ENCODE measurements at regions not wholly inside any gene's neighbourhood (a gene's known extent, or its start where the extent isn't known, plus 50 kb on each side); places are given as distances from the start of the nearest gene placed in this dataset.
"Not testable (repeated sequence)": the region's sequence is repeated elsewhere in the genome, so short reads cannot be mapped to it uniquely, and the experiment has no call there.

- in situ Hi-C loops (cut with HindIII; ENCODE audit: low sequenced_read_pairs): loop anchor here (5.0 to 25.0 kb wide), 2 partner anchors 69 to 159 kb away; partner anchors contain the start of genes MECR and PTPRU
- DNase-seq (ENCODE audit: low spot score): peak; percentile 79
Observed at GRCh38 chr1:29396438-29397255, 160.3 kb downstream of the PTPRU start.

- in situ Hi-C loops (cut with HindIII; ENCODE audit: low sequenced_read_pairs): loop anchor here (5.0 to 25.0 kb wide), 2 partner anchors 69 to 159 kb away; partner anchors contain the start of genes MECR and PTPRU
- DNase-seq (ENCODE audit: low spot score): no peak
Observed at GRCh38 chr1:29395736-29396437, 159.6 kb downstream of the PTPRU start.

- in situ Hi-C loops (cut with HindIII; ENCODE audit: low sequenced_read_pairs): loop anchor here (5.0 to 25.0 kb wide), 2 partner anchors 67 to 157 kb away; partner anchors contain the start of genes MECR and PTPRU
- no peak for DNase-seq (ENCODE audit: low spot score)
Observed at GRCh38 chr1:29394521-29395225, 158.4 kb downstream of the PTPRU start.

GRCh38 chr1:29393451-29393826, 157.1 kb downstream of the PTPRU start:
- no peak for DNase-seq (ENCODE audit: low spot score)
- in situ Hi-C loops (cut with HindIII; ENCODE audit: low sequenced_read_pairs): loop anchor here (25.0 kb wide), 1 partner anchor 156 kb away; the partner anchor contains the start of genes MECR and PTPRU

GRCh38 chr1:29392486-29393450, 156.4 kb downstream of the PTPRU start:
- no peak for DNase-seq (ENCODE audit: low spot score)
- in situ Hi-C loops (cut with HindIII; ENCODE audit: low sequenced_read_pairs): loop anchor here (25.0 kb wide), 1 partner anchor 155 kb away; the partner anchor contains the start of genes MECR and PTPRU

GRCh38 chr1:29392036-29392435, 155.7 kb downstream of the PTPRU start:
- in situ Hi-C loops (cut with HindIII; ENCODE audit: low sequenced_read_pairs): loop anchor here (25.0 kb wide), 1 partner anchor 155 kb away; the partner anchor contains the start of genes MECR and PTPRU
- no peak for DNase-seq (ENCODE audit: low spot score)

- in situ Hi-C loops (cut with HindIII; ENCODE audit: low sequenced_read_pairs): loop anchor here (25.0 kb wide), 1 partner anchor 154 kb away; the partner anchor contains the start of genes MECR and PTPRU
- DNase-seq (ENCODE audit: low spot score): no peak
Observed at GRCh38 chr1:29391362-29391880, 155.1 kb downstream of the PTPRU start.

- in situ Hi-C loops (cut with HindIII; ENCODE audit: low sequenced_read_pairs): loop anchor here (25.0 kb wide), 1 partner anchor 153 kb away; the partner anchor contains the start of genes MECR and PTPRU
- no peak for DNase-seq (ENCODE audit: low spot score)
Observed at GRCh38 chr1:29390491-29391361, 154.4 kb downstream of the PTPRU start.

GRCh38 chr1:29390075-29390474, 153.8 kb downstream of the PTPRU start:
- DNase-seq (ENCODE audit: low spot score): no peak
- in situ Hi-C loops (cut with HindIII; ENCODE audit: low sequenced_read_pairs): loop anchor here (25.0 kb wide), 1 partner anchor 153 kb away; the partner anchor contains the start of genes MECR and PTPRU

GRCh38 chr1:29389533-29390041, 153.3 kb downstream of the PTPRU start:
- in situ Hi-C loops (cut with HindIII; ENCODE audit: low sequenced_read_pairs): loop anchor here (25.0 kb wide), 1 partner anchor 152 kb away; the partner anchor contains the start of genes MECR and PTPRU
- DNase-seq (ENCODE audit: low spot score): no peak

- in situ Hi-C loops (cut with HindIII; ENCODE audit: low sequenced_read_pairs): loop anchor here (25.0 kb wide), 1 partner anchor 152 kb away; the partner anchor contains the start of genes MECR and PTPRU
- DNase-seq (ENCODE audit: low spot score): no peak
Observed at GRCh38 chr1:29388884-29389283, 152.6 kb downstream of the PTPRU start.

- DNase-seq (ENCODE audit: low spot score): no peak
- in situ Hi-C loops (cut with HindIII; ENCODE audit: low sequenced_read_pairs): loop anchor here (25.0 kb wide), 1 partner anchor 151 kb away; the partner anchor contains the start of genes MECR and PTPRU
Observed at GRCh38 chr1:29388170-29388569, 151.8 kb downstream of the PTPRU start.

- DNase-seq (ENCODE audit: low spot score): no peak
- in situ Hi-C loops (cut with HindIII; ENCODE audit: low sequenced_read_pairs): loop anchor here (25.0 kb wide), 1 partner anchor 150 kb away; the partner anchor contains the start of genes MECR and PTPRU
Observed at GRCh38 chr1:29387210-29387609, 150.9 kb downstream of the PTPRU start.

- in situ Hi-C loops (cut with HindIII; ENCODE audit: low sequenced_read_pairs): loop anchor here (25.0 kb wide), 1 partner anchor 149 kb away; the partner anchor contains the start of genes MECR and PTPRU
- not testable (repeated sequence) for DNase-seq (ENCODE audit: low spot score)
Observed at GRCh38 chr1:29386453-29386852, 150.1 kb downstream of the PTPRU start.

GRCh38 chr1:29385966-29386365, 149.6 kb downstream of the PTPRU start:
- in situ Hi-C loops (cut with HindIII; ENCODE audit: low sequenced_read_pairs): loop anchor here (25.0 kb wide), 1 partner anchor 149 kb away; the partner anchor contains the start of genes MECR and PTPRU
- no peak for DNase-seq (ENCODE audit: low spot score)

GRCh38 chr1:29384496-29385015, 148.2 kb downstream of the PTPRU start:
- in situ Hi-C loops (cut with HindIII; ENCODE audit: low sequenced_read_pairs): loop anchor here (25.0 kb wide), 1 partner anchor 147 kb away; the partner anchor contains the start of genes MECR and PTPRU

More at GRCh38 chr1:29384496-29385015, 148.2 kb downstream of the PTPRU start:
- DNase-seq (ENCODE audit: low spot score): no peak
